GM19023 (cell line): ENCODE measurements at regions not wholly inside any gene's neighbourhood (a gene's known extent, or its start where the extent isn't known, plus 50 kb on each side); places are given as distances from the start of the nearest gene placed in this dataset.

Experiments
- ATAC-seq: cut with Tn5 transposase; IDR thresholded peaks from one replicate; pipeline ENCODE4 v1.9.1; 2021; ENCODE audit warnings: mild to moderate bottlenecking, moderate library complexity; ENCODE audit not compliant: unreplicated experiment

GRCh38 chr9:14967450-14968321 is 57.5 kb upstream of the FREM1 start:
- ATAC-seq: no peak

GRCh38 chr9:14962193-14962882 is 52.1 kb upstream of the FREM1 start:
- no peak for ATAC-seq

GRCh38 chr9:14961372-14962068 is 51.3 kb upstream of the FREM1 start:
- ATAC-seq: no peak

GRCh38 chr9:14960881-14961280 is 50.7 kb upstream of the FREM1 start:
- no peak for ATAC-seq
